ENCODE measurements at regions not wholly inside any gene's neighbourhood (a gene's known extent, or its start where the extent isn't known, plus 50 kb on each side); places are given as distances from the start of the nearest gene placed in this dataset.

GRCh38 chr2:125070726-125071505, 1045.8 kb downstream of the CNTNAP5 start:
- no peak for DNase-seq

GRCh38 chr2:125073440-125073839, 1048.4 kb downstream of the CNTNAP5 start:
- no peak for DNase-seq

DNA sequence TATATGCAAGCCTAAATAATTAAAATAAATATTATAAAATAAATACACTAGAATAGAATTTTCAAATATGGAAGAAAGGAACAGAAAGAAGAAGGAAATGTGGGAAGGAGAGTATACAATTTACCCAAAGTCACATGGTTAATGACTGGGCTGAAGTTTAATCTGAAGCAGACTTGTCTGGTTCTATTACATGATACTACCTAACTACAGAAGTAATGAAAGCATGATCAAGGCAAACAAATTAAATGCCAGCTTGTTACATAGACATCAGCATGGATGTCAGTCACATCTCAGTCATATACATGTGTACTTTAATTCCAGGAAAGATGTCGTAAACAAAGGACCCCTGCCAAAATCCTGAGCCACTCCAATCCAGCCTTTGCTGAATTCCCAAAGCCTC, 1060.8 kb downstream of the CNTNAP5 start:
- DNase-seq: no peak

GRCh38 chr2:125086313-125087184, 1061.5 kb downstream of the CNTNAP5 start:
- DNase-seq: no peak

GRCh38 chr2:125092276-125093009, 1067.4 kb downstream of the CNTNAP5 start:
- DNase-seq: no peak

DNA sequence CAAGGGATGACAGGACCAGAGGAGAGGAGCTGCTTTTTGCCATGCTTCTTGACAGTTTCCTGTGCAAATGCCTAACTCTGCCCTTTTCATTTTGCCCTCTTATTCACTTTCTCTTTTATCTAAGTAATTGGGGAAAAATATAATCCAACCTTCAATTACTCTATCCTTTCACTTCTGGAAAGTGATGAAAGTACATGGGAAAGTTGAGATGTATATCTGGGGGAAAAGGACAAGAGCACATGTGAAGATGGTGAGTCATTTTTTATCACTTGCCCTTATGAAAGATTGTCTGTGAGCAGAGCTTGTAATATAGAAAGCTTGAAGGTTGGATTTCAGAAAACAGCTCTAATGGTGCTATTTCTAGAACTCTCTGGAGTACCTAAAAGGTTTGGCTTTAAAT, 1070.7 kb downstream of the CNTNAP5 start:
- DNase-seq: no peak

DNA sequence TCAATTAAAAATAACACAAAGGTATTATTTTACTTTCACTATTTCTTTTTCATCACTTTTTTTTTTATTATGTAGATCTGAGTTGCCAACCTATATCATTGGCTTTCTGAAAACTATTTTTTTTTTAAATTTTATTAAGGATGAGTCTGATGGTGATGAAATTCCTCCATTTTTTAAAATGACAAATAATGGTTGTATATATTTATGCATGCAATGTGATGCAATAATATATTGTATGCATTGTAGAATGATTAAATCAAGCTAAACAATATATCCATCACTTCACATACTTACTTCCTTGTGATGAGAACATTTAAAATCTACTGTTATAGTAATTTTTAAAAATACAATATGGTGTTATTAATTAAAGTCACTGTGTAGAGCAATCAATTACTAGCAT, 1081.6 kb downstream of the CNTNAP5 start:
- DNase-seq: no peak

DNA sequence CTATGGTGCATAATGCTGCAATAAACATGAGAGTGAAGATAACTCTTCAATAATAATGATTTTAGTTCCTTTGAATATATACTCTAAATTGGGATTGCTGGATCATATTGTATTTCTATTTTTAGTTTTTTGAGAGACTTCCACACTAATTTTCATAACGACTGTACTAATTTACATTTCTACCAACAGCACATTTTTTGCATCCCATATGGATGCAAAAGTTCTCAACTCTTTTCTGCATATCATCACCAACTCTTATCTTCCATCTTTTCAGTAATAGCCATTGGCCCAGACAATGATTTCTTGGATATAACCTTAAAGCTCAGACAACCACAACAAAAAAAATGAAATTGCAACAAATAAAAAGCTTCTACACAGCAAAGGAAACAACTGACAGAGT, 1082.4 kb downstream of the CNTNAP5 start:
- no peak for DNase-seq

GRCh38 chr2:125108251-125108650, 1083.2 kb downstream of the CNTNAP5 start:
- DNase-seq: no peak

DNA sequence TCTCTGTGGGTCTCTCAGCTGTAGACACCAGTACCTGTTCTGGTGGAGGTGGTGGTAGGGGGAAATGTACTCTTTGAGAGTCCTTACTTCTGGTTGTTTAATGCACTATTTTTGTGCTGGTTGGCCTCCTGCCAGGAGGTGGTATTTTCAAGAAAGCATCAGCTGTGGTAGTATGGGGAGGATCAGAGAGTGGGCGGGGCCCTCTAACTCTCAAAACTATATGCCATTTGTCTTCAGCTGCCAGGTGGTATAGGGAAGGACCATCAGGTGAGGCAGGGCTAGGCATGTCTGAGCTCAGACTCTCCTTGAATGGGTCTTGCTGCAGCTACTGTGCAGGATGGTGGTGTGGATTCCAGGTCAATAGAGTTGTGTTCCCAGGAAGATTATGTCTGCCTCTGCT, 1100.8 kb downstream of the CNTNAP5 start:
- DNase-seq: no peak

GRCh38 chr2:125160947-125161346, 1135.9 kb downstream of the CNTNAP5 start:
- no peak for DNase-seq

GRCh38 chr2:125167152-125167551, 1142.1 kb downstream of the CNTNAP5 start:
- no peak for DNase-seq

- DNase-seq: no peak
Measured at GRCh38 chr2:125167820-125168219, 1142.7 kb downstream of the CNTNAP5 start.

- DNase-seq: no peak
Measured at GRCh38 chr2:125168442-125168841, 1143.4 kb downstream of the CNTNAP5 start.

- DNase-seq: no peak
Measured at GRCh38 chr2:125169022-125169763, 1144.1 kb downstream of the CNTNAP5 start.

DNA sequence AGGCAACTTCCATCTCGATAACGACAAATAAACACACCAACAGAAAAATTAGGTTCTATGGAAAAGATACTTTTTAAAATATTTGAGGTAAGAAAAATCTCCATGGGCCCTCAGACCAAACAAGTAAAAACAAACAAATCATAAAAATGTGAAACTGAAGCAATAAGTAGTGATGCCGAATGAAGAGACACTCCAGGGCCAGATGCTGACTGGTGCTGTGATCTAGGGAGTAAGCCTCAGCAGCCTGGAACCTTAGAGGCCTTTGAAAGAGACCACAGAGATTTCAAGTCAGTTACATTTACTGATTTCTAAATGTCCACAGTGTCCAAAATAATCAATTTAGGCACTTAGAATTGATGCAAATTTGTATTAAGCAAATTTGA, 1144.7 kb downstream of the CNTNAP5 start:
- DNase-seq: no peak

GRCh38 chr2:125172181-125172580, 1147.1 kb downstream of the CNTNAP5 start:
- DNase-seq: no peak

GRCh38 chr2:125175415-125175814, 1150.3 kb downstream of the CNTNAP5 start:
- no peak for DNase-seq

DNA sequence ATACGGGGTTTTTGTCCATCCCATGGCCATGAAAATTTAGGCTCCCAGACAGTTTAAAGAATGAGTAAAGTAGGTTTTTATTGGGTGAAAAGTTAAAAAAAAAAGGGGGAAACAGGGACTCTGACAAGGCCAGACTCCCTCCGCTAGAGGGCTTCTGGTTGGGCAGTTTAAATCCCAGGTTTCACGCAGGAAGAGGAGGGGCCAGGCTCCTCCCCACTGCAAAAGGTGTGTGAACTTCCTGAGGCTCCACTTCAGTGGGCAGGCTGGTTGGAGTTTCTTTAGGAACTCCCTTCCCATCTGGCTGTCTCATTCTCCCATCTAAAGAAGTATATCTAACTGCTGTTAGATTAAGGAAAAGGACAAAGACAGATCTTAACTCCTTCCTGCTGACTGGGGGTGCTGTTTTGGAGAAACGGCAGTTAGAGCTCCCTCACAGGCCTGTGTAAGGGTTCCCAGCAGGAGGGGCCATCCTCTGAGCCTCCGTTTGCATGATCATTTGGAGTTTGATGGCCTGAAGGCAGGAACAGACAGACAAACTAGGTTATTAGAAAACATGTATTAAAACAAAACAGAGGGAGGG, 1160.7 kb downstream of the CNTNAP5 start:
- DNase-seq: no peak

- DNase-seq: no peak
Measured at GRCh38 chr2:125207431-125207830, 1182.3 kb downstream of the CNTNAP5 start.

GRCh38 chr2:125216321-125216720, 1191.2 kb downstream of the CNTNAP5 start:
- no peak for DNase-seq

DNA sequence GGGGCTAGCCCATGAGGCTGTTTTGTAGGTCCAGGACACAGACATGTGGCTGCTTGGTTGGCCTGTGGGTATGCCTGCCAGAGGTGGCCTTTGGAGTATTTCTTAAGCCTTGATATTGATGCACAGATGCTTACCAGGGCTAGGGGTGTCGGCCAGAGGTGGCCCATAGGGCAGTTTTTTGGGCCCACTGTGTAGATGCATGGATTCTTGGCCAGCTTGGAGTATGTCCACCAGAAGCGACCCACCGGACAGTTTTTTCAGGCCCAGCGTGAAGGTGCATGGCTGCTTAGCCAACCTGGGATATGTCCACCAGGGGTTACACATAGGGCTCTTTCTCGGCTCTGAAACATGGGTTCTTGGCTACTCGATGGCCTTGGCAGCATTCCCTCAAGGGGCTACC, 1199.1 kb downstream of the CNTNAP5 start:
- no peak for DNase-seq

Data from stimulated activated CD4-positive, alpha-beta T cell treated with anti-CD3 and anti-CD28 coated beads, Interleukin-4, amount 100 ng/mL, for 1 hour (primary cell).